ENCODE measurements at regions not wholly inside any gene's neighbourhood (a gene's known extent, or its start where the extent isn't known, plus 50 kb on each side); places are given as distances from the start of the nearest gene placed in this dataset.

GRCh38 chr4:165625281-165625680, 246.5 kb downstream of the CPE start:
- Histone ChIP-seq H3K9ac (ENCODE audit: low read length) (no peak overlapping the region), H3K9me3 (ENCODE audit: low read length) (no peaks in the 10 kb centered on the region), H3K27ac (ENCODE audit: low read length) (no peak overlapping the region), H3K79me2 (replicated peaks; ENCODE audit: insufficient read depth, low read length) (no peaks in the 10 kb centered on the region), H3K27me3 (ENCODE audit: insufficient read depth, low read depth, low read length) (no peaks in the 10 kb centered on the region), H3K36me3 (ENCODE audit: insufficient read depth, low read length) (no peaks in the 10 kb centered on the region), H3K4me3 (ENCODE audit: low read length) (no peak overlapping the region), H3K9me2 (ENCODE audit: insufficient read depth, low read length) (no peaks in the 10 kb centered on the region), H4K20me1 (ENCODE audit: insufficient read depth) (no peaks in the 10 kb centered on the region), H3F3A (ENCODE audit: insufficient read depth, low read length, poor library complexity, severe bottlenecking) (no peaks in the 10 kb centered on the region), H2AFZ (ENCODE audit: low read depth, low read length) (no peak overlapping the region), H3K4me2 (ENCODE audit: low read length) (no peak overlapping the region)
- TF ChIP-seq MXI1 (conservative IDR thresholded peaks at IDR 0.05; ENCODE audit: poor library complexity, severe bottlenecking) (no peak), RAD21 (conservative IDR thresholded peaks at IDR 0.05) (no peak), TAF1 (IDR thresholded peaks at IDR 0.05; ENCODE audit: low read depth) (no peak), SMC3 (conservative IDR thresholded peaks at IDR 0.05; ENCODE audit: poor library complexity) (no peak), CTCF (IDR thresholded peaks at IDR 0.05; ENCODE audit: poor library complexity, severe bottlenecking) (no peak)

GRCh38 chr4:165626316-165626715, 246.7 kb upstream of the TLL1 start:
- H3F3A ChIP-seq (ENCODE audit: insufficient read depth, low read length, poor library complexity, severe bottlenecking): no peaks in the 10 kb centered on the region
- TF ChIP-seq EP300 (conservative IDR thresholded peaks at IDR 0.05; ENCODE audit: poor library complexity, severe bottlenecking) (no peak), SMC3 (conservative IDR thresholded peaks at IDR 0.05; ENCODE audit: poor library complexity) (no peak), MXI1 (conservative IDR thresholded peaks at IDR 0.05; ENCODE audit: poor library complexity, severe bottlenecking) (no peak), REST (IDR thresholded peaks at IDR 0.05; ENCODE audit: borderline replicate concordance) (no peak), POLR2AphosphoS5 (IDR thresholded peaks at IDR 0.05) (no peak), CTCF (IDR thresholded peaks at IDR 0.05; ENCODE audit: poor library complexity, severe bottlenecking) (no peak), TAF1 (IDR thresholded peaks at IDR 0.05; ENCODE audit: low read depth) (no peak), EZH2 (IDR thresholded peaks at IDR 0.05; ENCODE audit: borderline replicate concordance, insufficient read depth, low read length, poor library complexity, severe bottlenecking) (no peak), RAD21 (conservative IDR thresholded peaks at IDR 0.05) (no peak)
- H3K9ac ChIP-seq (ENCODE audit: low read length): no peak overlapping the region
- H3K9me3 ChIP-seq (ENCODE audit: low read length): no peaks in the 10 kb centered on the region
- no peaks in the 10 kb centered on the region for H3K27me3 ChIP-seq (ENCODE audit: insufficient read depth, low read depth, low read length)
- H3K9me2 ChIP-seq (ENCODE audit: insufficient read depth, low read length): no peaks in the 10 kb centered on the region
- no peak overlapping the region for H2AFZ ChIP-seq (ENCODE audit: low read depth, low read length)
- H3K4me3 ChIP-seq (ENCODE audit: low read length): no peak overlapping the region
- H3K79me2 ChIP-seq (replicated peaks; ENCODE audit: insufficient read depth, low read length): no peaks in the 10 kb centered on the region
- no peak overlapping the region for H3K27ac ChIP-seq (ENCODE audit: low read length)
- H3K36me3 ChIP-seq (ENCODE audit: insufficient read depth, low read length): no peaks in the 10 kb centered on the region
- no peaks in the 10 kb centered on the region for H4K20me1 ChIP-seq (ENCODE audit: insufficient read depth)
- no peak overlapping the region for H3K4me2 ChIP-seq (ENCODE audit: low read length)
